Right renal pelvis (tissue), 4 donors: ENCODE measurements at regions not wholly inside any gene's neighbourhood (a gene's known extent, or its start where the extent isn't known, plus 50 kb on each side); places are given as distances from the start of the nearest gene placed in this dataset.
"Not testable (repeated sequence)": the region's sequence is repeated elsewhere in the genome, so short reads cannot be mapped to it uniquely, and the experiment has no call there.

Experiments used
- DNase-seq, 4 donors: peaks; one replicate each; pipeline ENCODE4 v3.0.0-alpha.2; 2013; ENCODE audit warnings: low read depth in 4 of 4, low spot score in 3 of 4, missing footprints in 1 of 4

- DNase-seq, result no peak
Measured at GRCh38 chr5:37929791-37930190, 90.0 kb upstream of the GDNF start.

- not testable (repeated sequence) for DNase-seq
Measured at GRCh38 chr5:37927753-37928152, 87.9 kb upstream of the GDNF start.

DNA sequence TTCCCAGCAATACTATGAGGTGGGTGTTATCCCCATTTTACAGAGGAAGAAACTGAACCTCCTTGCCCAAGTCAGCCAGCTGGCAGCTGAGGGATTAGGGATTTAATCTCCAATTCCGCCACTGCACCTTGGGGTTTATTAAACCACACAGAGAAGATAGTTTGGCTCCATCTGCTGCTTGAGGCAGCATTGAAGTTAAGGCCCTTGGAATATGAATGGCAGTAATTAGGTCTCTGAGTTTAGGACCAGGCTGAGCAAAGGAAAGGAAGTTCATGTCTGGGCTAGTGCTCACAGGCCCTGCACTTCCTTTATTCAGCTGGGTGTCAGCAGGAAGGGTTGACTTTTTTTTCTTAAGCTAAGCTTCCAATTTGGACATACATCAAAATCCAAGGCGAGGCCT is 86.9 kb upstream of the GDNF start:
- no peak for DNase-seq

DNA sequence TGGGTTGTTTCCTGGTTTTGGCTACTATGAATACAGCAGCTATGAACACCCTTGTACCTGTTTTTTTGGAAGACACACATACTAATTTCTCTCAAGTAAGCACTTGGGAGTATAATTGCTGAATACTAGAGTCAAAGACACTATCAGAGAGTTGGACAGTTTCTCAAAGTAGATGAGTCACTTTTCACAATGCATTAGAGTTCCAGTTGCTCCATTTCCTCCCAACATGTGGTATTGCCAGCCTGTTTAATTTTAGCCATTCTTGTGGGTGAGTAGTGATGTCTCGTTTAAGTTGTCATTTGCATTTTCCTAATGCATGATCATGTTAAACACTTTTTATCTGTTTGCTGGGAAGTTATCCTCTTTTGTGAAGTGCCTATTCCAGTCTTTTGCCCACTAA is 81.6 kb upstream of the GDNF start:
- DNase-seq, result no peak

- DNase-seq, result peak in 1 of 4 donors; percentile 18
Measured at GRCh38 chr5:37918424-37918823, 78.6 kb upstream of the GDNF start.

- no peak for DNase-seq
Measured at GRCh38 chr5:37916525-37916924, 76.7 kb upstream of the GDNF start.

GRCh38 chr5:37915097-37915736 is 75.4 kb upstream of the GDNF start:
- no peak for DNase-seq

GRCh38 chr5:37909610-37910266 is 69.9 kb upstream of the GDNF start:
- DNase-seq, result not testable (repeated sequence)

DNA sequence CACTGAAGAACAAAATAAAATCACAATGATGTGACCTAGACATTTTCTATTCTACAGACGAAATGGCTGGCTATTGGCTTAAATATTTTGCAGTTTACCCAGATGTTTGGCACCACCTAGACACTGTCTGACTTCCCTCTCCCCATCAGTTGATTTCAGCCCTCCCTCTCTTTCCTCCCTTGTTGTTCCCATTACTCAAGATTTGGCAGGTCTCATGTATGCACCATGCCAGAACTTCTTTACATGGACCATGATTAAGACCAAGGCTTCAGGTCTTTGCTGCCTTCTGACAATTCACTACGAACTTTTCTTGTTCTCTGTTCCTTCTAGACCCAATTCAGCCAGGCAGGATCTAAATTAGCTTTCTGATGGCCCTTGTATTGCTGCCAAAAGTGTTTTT is 66.6 kb upstream of the GDNF start:
- no peak for DNase-seq

DNA sequence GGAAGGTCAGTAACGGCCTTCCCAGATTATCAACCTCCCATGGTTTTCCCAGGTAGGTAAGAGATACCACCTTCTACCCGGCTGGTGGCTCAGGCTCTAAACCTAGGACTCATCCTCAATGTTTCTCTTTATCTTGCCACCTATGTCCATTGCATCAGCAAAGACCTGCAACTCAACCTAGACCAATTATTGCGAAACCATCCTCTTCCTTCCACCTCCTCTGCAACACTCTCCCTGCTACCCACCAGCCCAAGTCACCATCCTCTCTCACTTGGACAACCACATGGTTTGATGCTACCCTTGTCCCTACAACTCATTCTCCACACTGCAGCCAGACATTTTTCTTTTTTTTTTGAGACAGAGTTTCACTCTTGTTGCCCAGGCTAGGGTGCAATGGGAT is 65.4 kb upstream of the GDNF start:
- no peak for DNase-seq

GRCh38 chr5:37902323-37902722 is 62.5 kb upstream of the GDNF start:
- DNase-seq, result no peak

GRCh38 chr5:37900692-37901091 is 60.9 kb upstream of the GDNF start:
- DNase-seq, result no peak

DNA sequence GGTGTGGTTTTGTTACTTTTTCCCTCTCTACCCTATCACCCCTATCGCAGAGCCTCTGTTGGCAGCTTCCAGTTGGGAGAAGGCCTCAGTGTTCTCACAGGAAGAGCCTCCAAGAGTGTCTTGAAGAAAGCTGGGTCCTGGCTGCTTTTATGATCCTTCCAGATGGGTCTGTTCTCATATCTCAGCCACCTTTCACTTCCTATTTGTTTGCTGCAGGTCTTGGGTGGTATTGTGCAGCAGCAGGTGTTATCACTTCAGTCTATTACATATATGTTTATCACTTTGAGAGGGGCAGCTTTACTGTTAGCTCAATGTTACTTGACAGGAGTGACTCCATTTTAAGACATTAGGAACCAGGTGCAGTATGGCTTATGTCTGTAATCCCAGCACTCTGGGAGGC is 59.2 kb upstream of the GDNF start:
- DNase-seq, result no peak

GRCh38 chr5:37896159-37896558 is 56.3 kb upstream of the GDNF start:
- DNase-seq, result no peak

GRCh38 chr5:37893434-37894134 is 53.7 kb upstream of the GDNF start:
- DNase-seq, result no peak

GRCh38 chr5:37892586-37892985 is 52.7 kb upstream of the GDNF start:
- DNase-seq, result no peak

DNA sequence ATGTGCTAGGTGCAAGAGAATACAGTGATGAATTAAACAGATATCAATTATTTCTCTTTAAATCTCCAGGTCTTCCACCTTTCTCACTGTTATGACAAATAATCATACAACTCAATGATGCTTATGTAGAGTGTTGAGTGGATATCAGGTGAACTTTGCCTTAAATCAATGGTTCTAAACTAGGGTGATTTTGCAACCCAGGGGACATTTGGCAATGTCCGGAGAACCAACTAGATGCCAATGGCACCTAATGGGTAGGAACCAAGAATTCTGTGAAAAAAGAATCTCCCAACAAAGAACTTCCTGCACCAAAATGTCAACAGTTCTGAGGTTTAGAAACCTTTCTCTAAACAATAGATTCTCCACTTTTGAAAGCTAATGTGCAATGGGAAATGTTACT is 52.0 kb upstream of the GDNF start:
- no peak for DNase-seq

GRCh38 chr5:37889612-37890317 is 49.9 kb upstream of the GDNF start:
- DNase-seq, result no peak
